GM19043 (cell line): ENCODE measurements at regions not wholly inside any gene's neighbourhood (a gene's known extent, or its start where the extent isn't known, plus 50 kb on each side); places are given as distances from the start of the nearest gene placed in this dataset.

Experiments used
- ATAC-seq: cut with Tn5 transposase; IDR thresholded peaks from one replicate; pipeline ENCODE4 v1.9.1; 2021; ENCODE audit warnings: low read depth; ENCODE audit not compliant: unreplicated experiment

DNA sequence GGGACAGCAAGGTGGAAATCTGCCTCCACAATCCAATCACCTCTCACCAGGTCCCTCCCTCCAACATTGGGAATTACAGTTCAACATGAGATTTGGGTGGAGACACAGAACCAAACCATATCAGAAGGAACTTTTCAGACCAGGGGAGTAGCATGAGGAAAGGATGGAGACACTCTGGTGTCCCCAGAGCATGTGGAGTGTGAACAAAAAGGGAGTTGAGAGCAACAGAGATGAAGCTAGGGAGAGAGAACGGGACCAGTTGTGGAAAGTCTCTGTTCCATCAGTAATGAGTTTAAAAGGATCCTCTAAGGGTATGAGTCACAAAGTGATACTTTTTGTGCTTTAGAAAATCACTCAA lies 382.0 kb downstream of the SFMBT2 start:
- ATAC-seq, result no peak

DNA sequence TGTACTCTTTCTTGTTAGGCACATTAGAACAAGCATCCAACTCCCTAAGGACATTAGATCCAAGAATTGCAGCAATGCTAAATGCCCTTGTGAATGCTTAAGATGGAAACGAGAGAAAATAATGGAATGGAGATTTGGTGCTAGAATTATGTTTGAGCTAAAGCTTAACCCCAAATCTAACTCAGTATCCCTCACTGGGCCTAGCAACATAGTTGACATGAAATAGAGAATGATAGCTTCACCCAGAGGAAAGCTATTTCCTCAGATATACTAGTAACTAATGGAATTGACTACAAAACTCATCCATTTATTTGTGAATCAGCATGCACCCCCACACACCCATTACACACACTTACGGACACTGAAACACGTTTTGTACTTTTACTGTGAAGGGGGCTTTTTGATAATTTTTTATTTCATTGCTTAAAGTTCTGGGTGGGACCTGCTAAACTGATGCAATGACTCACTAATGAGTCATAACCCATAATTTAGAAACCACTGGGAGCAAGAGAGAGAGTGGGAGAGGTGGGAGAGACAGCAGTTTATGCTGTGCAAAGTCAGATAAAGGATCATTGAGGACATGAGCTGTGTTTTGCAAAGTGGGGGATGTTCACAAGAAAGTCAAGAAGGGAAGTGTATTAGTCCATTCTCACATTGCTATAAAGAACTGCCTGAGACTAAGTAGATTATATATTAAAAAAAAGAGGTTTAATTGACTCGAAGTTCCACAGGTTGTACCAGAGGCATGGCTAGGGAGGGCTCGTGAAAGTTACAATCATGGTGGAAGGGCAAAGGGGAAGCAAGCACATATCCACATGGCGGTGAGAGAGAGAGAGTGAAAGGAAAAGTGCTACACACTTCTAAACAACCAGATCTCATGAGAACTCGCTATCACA lies 382.7 kb downstream of the SFMBT2 start:
- no peak for ATAC-seq

DNA sequence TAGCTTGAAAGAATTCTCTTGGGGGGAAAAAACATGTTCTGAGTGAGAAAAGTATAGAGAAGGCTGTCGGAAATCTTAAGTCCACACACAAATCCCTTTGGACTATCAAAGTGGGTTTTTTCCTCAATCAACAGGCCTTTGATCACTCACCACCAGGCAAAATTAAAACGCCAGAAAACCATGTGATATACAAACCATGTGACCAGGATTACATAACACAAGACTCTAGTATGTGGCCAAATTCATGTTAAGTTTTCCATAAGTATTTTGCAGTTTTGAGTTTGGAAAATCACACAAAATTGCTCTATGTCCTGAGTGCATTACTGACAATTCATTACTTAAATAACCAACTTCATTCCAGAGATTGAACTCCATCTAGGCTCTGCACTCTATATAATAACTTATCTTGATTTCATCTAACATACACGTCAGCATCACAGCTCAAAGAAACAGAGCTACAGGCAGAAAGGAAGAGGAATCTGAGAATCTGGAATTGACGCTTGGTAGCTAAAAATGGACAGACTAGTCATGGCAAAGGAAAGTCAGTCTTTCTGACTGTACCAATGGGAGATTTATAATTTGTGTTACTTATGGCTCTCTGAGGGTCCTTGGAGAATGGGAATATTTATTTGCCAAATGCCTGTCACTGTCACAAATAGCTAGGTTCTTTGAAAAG lies 383.5 kb downstream of the SFMBT2 start:
- ATAC-seq, result no peak

DNA sequence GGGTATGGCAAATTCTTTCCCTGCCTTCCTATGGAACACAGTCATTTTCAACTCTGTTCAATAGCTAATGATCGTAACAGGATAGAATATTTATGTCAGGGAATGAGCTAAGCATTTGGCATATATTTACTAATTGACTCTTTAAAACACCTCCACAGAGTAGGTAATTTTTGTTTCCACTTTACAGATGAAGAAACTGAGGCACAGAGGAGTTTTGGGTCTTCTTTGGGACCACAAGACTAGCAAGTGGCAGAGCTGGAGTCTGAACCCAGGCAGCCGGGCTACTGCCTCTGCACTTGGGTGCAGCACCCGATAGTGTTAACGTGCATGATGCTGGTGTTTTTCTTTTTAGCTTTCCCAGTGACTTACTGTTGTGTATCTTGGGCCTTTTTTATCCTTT lies 384.0 kb downstream of the SFMBT2 start:
- no peak for ATAC-seq

DNA sequence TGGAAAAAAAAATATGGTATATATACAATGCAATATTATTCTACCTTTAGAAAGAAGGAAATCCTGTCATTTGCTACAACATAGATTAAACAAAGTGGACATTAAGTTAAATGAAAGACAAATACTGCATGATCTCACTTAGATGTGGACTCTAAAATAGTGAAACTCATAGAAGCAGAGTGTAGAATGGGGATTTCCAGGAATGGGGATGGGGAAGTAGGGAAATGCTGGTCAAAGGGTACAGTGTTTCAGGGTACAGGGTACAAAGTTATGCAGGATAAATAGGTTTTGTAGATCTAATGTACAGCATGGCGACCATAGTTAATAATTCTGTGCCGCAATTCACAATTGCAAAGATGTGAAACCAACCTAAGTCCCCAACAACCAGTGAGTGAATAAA lies 385.5 kb downstream of the SFMBT2 start:
- no peak for ATAC-seq

DNA sequence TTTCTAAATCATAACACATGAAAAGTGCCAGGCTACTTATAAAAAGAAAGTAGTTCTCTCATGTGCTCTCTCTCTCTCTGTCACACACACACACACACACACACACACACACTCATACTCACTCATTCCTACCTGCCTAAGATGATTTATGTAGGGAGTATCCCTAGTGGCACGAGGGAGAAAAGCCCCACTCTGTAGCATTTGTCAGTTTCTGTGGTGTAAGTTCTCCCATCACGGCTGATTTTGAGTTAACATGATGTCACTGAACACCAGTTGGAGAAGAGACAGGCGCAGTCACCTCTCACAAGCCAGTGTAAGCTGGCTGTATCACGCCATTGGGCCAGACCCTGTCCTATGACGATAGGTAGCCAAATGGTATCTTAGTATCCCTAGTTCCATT lies 395.4 kb downstream of the SFMBT2 start:
- no peak for ATAC-seq

DNA sequence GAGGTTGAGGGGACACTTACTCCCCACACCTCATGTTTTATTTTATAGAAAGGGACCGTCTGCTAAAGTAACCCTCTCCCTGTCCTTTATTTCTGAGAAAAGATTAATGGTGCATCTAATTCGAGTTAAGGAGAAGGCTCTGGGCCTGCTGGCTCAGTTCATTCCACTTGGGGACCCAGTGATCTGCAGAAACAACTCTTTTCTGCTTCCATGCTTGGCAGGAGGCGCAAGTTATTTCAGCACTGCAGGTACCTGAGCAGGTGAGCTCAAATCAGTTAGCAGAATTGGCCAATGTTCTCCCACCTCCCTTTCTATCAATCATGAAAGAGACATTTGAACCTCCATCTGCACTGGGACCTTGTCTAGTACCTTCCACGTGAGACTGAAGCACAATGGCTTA lies 396.1 kb downstream of the SFMBT2 start:
- ATAC-seq, result no peak

DNA sequence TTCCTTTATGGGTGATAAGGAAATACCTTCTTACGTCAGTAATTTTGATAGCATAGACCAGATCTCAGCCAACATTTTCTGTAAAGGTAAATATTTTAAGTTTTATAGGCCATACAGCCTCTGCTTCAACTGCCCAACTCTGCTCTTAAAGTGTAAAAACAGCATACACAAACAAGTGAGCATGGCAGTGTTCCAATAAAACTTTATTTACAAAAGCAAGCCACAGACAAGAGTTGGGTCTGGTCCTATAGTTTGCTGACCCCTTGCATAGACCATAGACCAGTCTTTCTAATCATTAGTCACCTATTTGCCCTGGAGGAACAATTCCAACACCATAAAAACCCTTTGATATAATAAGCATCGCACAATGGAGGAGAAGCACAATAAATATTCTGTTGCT lies 398.8 kb downstream of the SFMBT2 start:
- ATAC-seq, result no peak

DNA sequence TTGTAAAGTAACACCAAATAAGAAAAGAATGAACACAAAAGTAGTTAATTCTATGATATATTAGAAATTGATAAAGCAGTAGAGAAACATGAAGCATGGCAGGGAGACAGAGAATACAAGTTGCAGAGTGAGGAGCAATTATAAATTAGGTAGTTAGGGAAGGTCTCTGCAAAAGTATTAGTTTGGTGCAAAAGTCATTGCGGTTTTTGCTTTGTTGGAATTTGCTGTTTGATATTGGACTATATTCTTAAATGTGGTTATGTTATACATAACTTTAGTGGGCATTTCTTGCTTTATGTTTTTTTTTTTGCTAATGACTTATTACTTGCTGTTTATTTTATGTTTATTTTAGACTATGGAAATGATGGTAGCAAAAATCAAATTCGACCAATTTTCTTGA lies 402.2 kb downstream of the SFMBT2 start:
- ATAC-seq, result no peak

DNA sequence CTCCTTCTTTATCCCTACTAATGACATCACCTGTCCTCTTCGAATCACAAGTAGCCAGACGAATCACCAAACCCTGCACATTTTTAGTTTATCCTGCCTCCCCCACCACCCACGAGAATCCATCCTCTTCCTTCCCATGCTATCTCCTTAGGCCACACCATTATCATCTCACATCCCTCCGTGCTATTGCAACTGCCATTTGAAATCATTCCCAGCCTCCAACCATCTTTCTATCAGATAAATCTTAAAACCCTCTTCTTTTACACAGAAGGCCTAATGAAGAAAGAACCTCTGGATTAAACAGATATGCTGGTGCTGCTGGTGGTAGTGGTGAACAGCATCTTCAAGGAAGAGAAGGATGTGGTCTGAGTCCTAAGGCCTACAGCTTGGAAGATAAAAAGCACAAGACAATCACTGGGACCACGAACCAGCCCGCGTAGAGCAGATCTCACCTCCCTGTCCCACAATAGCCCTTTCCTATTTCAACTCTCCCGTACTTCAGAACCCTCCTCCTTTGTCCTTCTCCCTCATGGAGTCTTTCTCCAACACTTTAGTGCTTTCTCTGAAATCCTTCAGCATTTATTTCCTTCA lies 403.1 kb downstream of the SFMBT2 start:
- ATAC-seq, result no peak

DNA sequence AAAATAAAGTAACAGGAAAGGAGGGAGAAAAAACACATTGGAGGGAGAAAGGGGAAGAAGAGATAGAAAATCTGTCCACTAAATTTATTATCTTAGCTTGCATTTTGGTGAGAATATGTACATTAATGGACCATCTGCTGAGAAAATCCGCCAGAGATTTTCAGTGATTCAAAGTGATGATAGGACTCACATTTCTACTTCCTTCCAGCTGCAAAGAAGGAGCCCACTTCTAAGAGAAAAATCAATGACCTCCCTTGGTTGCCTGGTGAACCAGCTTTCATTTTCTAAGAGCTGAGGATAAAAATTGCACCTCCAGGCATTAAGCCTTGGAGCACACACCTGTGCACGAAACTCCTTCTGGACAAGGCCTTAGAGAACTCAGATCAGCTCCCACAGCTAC lies 404.3 kb downstream of the SFMBT2 start:
- no peak for ATAC-seq

DNA sequence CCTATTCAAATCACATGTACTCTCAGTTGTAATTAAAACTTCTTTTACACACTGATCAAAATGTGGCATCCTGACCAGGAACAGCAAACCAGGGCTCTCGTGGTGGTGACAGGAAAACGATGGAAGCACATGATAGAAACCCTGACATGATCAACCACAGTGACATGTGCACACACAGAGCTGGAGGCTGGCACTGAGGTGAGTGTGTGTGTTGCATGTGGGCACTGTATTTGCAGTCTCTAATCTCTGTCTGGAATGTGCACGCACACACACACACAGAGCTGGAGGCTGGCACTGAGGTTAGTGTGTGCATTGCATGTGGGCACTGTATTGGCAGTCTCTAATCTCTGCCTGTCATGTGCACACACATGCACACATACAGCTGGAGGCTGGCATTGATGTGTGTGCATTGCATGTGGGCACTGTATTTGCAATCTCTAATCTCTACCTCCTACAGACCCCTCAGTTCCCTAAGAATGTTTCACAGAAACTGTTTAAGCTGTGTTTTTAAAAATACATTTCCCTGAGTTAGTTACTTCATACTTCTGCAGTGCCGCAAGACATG lies 406.9 kb downstream of the SFMBT2 start:
- ATAC-seq, result no peak

DNA sequence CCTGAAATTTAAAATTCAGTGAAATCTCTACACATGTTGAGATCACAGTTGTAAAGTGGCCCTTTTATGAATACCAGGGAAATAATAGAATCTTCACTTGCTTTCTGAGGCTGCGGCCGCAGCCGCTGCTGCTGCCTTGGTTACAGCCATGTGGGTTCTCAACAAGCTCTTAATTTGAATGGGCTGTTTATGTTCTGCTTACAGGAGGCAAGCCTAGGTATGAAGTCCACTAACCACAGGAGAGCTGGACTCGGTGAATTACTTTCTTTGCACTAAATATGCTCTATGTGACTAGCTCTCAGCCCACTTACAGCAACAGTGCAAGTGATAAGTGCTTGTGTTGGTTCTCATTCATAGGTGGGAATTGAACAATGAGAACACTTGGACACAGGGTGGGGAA lies 410.8 kb downstream of the SFMBT2 start:
- no peak for ATAC-seq

DNA sequence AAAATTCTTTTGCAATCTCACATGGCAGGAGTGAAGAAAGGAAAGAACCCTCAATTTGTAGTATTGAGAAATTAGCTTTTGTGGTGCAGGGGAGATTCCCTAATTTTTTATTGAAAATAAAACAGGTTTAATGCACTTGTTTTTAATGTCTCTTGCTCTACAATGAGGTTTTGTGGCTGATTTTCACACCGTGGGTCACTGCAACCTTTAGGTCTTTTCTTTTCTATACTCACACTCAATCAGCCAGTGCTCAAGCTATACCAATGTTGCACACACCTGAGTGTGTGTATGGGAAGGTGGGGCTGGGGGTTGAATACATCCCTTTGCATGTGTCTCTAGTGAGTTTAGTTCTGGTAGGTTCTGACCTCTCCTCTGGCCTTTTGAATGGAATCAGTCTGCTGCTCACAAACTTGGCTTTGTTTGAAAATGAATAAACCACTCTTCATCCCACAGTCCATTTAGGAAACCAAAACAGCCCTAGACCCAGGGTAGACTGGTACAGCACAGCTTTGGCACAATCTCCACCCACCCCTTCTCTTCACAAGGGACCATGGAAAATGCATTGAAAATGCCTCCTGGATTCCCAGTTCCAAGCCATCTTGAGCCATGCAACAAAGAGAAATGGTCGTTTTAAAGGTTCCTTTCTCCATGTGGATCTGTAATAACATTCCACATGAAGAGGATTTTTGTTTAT lies 411.5 kb downstream of the SFMBT2 start:
- no peak for ATAC-seq

DNA sequence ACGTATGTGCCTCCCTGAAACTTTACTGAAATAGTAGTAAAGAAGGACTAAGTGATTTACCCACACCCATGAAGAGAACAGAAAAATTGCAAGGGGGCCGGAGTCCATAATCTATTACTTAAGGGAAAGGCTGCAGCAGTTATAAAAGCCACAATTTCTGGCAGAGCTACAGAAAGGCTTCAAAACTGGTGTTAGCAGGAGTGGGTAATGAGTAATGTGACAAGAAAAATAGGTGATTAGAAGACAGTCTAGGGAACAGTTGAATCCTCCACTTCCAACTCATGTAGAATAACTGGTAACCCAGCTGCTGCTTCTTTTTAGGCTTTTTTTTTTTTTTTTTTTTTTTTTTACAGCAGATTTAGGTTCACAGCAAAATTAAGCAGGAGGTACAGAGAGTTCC lies 413.3 kb downstream of the SFMBT2 start:
- ATAC-seq, result no peak

DNA sequence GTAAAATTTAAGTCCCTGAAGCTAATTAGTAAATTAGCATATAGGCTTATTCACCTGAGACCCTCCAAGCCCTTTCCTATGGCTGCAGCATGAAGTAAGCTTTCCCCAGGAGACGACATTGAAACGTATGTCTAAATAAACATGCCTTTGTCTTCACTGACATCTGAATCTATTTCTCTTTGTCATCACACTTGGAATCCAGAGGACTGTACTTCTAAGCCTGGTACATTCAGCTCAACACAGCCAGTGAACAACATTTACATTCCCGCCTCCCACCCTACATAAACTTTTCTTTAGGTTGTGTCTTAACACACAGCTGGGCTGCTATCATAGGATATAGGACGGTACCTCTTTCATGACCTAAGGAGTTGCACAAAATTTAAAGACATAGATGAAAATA lies 414.4 kb downstream of the SFMBT2 start:
- no peak for ATAC-seq

DNA sequence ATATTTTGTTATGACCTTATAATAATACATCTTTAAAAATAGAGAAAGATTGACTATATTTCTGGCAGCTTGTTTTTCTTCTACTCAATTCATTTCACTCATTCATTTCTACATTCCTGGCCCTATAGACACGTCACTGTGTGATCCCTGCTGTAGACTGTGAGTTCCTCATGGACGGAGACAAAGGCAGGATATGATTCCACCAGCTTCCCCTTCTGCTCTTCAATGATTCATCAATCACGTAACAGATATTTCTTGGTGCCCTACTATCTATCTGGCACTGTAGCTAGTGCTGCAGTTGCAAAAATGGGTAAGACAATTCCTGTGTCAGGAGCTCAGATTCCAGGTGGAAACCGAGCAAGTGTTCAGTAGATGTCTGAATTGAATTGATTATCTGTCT lies 415.0 kb downstream of the SFMBT2 start:
- no peak for ATAC-seq

DNA sequence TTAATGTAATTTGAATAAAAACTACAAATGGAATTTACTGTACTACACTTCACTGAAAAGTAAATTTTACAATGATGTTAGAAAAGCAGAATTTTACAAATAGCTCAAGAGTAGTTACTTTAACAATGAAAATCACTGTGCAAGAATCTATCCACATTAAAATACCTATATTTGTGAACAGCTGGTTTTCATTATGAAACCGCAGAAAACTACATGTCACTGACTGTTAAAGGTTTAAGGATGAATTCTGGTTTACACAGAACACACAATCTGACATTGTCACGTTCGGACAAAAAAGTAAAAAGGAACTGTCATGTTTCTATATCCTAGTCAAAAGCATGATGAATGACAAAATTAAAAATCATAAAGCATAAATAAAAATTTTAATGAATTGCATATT lies 415.3 kb upstream of the PRKCQ start:
- ATAC-seq, result no peak

DNA sequence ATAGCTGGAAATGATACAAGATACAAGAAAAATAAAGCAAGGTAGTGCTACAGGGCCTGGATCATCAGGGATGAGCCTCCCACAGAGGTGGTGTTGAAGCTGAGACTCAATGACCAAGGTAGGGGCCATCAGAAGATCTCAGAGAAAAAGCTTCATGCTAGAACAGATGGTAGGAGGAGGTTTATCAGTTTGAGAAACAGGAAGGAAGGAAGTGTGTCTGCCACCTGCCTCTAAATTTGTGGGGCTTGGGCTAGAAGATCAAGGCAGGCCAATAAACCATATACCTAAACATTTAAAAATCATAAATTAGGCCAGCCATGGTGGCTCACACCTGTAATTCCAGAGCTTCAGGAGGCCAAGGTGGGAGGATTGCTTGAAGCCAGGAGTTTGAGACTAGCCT lies 410.8 kb upstream of the PRKCQ start:
- ATAC-seq, result no peak

DNA sequence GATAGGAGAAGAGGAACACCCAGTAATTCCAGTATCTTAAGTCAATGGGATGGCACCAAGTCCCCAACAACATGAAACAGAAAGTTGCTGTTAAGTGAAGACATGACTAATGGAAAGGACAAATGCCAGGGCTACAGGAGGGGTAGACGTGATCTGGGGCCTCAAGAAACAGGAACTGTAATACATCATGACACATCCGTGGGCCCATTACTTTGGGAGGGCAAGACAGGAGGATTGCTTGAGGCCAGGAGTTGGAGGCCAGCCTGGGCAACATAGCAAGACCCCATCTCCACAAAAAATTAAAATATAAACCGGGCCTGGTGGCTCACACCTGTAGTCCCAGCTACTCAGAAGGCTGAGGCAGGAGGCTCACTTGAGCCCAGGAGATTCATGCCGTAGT lies 408.6 kb upstream of the PRKCQ start:
- ATAC-seq, result no peak

DNA sequence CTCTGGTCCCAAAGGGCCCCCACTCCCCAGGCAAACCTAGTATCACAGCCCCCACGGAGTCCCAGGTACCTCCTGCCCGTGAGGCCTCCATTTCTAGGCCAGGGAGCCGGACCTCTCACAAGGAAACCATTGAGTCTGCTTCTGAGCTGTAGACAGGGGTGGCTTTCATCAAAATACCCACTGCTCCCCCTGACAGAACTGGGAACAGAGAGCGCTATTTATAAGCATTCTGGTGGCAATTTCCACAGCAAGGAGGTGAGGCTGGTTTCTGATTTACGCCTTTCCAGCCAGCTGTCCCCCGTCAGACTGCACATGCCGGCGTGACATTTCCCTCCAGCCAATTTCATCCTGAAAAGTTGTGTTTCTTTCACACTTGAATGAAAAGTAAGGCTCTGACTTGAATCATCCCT lies 407.5 kb upstream of the PRKCQ start:
- ATAC-seq, result no peak
